Right ventricle myocardium superior (tissue), 1 donor: ENCODE measurements at regions not wholly inside any gene's neighbourhood (a gene's known extent, or its start where the extent isn't known, plus 50 kb on each side); places are given as distances from the start of the nearest gene placed in this dataset.

ENCODE experiments used
- ATAC-seq: fragments of 200-7000 bp; cut with Tn5 transposase; one replicate; pipeline ENCODE4 v1.9.1; 2020; ENCODE audit warnings: mild to moderate bottlenecking; ENCODE audit not compliant: poor library complexity
- DNase-seq: peaks from one replicate; pipeline ENCODE4 v3.0.0-alpha.2; 2020
- intact Hi-C: fragments of 100-400 bp; cut with DNase I; formaldehyde crosslinking; loops from one replicate; pipeline ENCODE4 v1.11.2; 2022
- donor health status: DM: no; HTN: yes; CAD: no; lungs with severe emphysema.

DNA sequence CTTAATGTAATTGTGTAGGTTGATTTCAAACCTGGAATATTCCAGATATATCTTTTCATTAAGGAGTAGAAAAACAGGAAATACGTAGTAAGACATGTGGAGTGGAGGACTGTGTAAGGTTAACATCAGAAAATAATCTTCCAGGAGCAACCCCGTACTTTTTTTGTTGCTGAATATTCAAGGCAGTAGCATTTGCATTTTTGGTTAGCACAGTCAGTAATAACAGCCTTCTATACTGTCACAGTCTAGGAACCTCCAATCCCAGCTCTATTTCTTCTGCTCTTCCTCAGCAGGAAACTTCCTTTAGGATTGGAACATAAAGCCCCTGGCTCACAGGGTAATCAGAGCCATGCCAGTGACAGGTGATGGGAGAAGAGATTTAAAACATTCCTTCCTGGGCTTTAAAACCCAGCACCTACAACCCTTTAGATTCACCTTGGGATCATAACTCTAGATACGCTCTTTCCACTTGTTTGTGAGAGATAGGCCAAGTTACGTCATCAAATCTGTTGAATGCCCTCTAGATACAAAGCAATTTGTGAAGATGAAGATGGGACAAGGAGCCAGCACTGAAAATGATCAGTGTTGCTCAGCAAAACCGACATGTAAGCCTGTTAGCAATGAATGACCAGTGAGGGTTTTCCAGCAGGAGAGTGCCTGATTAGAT, 248.5 kb upstream of the NPY start:
- DNase-seq (no peak), ATAC-seq (no peak)
- intact Hi-C loops: no loop called here

- no peak for DNase-seq
- intact Hi-C loops: no loop called here
- ATAC-seq: no peak
These were observed 248.0 kb upstream of the NPY start for GRCh38 chr7:24036033-24036412.

DNA sequence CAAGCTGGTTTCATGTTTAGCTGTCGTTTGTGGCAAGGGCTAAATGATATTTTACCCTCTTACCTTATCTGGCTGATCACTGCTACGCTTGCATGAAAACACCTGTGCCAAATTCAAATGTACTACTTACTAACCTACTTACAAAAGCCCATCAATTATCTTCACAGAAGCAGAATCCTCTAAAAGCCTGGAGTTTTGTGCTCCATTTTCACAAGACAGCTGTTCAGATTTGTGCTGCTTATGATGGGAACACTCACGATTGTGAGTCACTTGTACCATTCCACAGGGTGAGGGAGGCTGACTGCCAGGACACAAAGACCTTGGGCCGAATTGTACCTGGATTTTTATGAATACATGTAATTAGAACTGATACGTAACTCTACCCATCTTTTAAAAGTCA, 245.0 kb upstream of the NPY start:
- no peak for ATAC-seq
- DNase-seq: no peak
- intact Hi-C loops: no loop called here

DNA sequence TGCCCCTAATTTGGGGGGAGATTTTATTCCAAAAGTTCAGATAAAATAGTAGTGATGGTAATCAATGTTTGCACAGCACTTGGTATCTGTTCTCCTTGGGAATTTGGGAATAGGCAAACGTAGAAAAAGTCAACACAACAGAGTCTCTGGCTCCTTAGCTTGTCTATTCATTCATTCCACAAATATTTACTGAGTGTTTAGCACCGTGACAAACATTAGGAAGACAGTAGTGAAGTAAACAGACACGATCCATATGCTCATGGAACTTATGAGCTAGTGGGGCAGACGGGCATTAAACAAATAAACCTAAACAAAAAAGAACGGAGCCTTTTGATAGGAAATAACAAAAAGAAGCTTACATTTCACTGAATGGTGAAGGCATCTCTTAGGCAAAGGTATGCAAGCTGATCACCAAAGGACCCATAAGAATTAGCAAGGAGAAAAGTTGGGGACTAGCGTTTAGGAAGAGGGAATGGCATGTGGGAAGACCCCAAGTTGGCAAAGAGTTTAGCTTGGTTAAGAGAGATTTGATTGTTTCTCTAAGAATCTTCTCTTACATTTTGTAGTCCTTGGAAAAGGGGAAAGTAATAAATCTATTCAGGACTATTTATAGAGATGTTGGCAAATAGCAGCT, 243.9 kb upstream of the NPY start:
- intact Hi-C loops: no loop called here
- ATAC-seq (no peak), DNase-seq (no peak)

DNA sequence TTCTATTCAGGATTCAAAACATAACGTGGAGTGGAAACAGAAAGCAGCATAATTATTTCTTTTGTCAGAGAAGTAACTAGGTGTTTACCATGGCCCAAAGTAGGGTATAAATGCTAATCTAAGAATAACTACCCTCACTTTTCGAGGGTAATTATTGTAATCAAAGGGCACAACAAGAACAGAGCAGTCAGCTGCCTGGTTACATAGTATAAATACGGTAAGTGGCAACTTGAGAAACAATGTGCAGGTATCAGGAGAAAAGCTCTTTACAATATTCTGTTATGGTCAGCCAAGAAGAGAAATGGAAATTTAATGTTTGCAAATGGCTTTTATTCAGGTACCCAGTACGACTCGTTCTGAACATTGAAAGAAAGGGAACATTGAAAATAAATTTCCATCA, 242.0 kb upstream of the NPY start:
- ATAC-seq (no peak), DNase-seq (no peak)
- intact Hi-C loops: no loop called here

- ATAC-seq: no peak
- no peak for DNase-seq
- intact Hi-C loops: no loop called here
These were observed 234.7 kb upstream of the NPY start for GRCh38 chr7:24049296-24049695.

DNA sequence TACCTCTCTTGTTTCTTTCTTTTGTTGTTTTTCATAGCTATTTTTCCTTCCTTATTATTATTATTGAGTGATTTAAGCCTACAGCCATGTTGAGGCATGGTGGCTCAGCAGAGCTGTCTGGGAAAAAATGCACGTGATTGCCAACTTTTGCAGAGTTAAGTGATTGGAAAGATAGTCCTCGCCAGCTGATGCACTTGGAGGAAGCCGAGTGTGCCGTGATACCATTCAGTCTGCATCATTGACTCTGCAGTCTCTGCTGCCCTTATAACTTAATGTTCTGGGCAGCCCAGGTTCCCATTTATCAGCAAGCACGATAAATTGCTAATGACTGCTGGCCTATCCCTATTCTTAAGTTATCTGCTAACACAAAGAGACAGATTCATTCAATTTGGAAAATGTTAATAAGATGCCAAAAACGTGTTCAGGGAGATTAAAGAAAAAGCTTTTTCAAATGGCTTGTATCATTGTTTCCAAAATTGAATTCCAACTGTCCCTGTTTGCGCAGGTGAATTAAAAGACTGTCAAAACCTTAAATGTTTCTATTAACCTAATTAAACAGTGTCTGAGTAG, 232.9 kb upstream of the NPY start:
- DNase-seq (no peak), ATAC-seq (no peak)
- intact Hi-C loops: no loop called here

DNA sequence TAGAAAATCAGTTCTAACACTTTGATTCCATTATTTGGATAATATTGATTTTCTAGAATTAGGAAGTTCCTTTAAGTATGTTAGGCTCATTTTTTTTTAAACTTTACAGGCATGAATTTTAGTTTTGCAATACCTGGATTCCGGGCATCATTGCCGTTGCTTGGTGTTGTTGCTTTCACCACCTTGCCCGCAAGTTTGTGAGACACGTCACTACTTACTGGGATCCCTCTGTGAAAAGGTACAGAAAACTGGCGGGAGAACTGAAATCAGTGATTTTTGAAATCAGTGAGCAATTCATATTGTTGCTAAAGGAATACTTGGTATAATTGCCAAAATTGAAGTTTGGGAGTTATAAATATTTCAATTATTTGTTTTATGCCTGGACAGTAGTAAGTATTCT, 232.3 kb upstream of the NPY start:
- DNase-seq (no peak), ATAC-seq (no peak)
- intact Hi-C loops: no loop called here

- no peak for ATAC-seq
- no peak for DNase-seq
- intact Hi-C loops: no loop called here
These were observed 231.3 kb upstream of the NPY start for GRCh38 chr7:24052572-24053260.

- no peak for DNase-seq
- no peak for ATAC-seq
- intact Hi-C loops: no loop called here
These were observed 229.8 kb upstream of the NPY start for GRCh38 chr7:24054236-24054635.

DNA sequence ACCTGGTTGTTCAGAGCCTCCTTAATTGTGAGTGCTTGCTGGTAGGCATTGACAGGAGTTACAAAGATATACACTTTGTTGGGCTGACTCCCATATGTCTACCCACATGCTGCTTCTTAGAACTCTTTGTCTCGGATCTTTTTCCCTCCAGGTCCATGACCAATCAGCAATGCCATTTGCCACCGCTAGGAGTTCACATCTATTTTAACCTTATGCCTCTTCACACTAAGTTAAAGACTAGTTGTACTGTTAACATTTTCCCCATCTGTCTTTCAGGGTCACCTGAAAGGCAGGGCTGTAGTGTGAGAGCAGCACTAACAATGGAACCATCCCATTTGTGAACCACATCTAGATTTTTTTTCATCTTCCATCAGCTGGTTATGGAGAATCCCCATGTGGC, 226.7 kb upstream of the NPY start:
- ATAC-seq (no peak), DNase-seq (no peak)
- intact Hi-C loops: no loop called here

GRCh38 chr7:24058953-24059352, 225.0 kb upstream of the NPY start:
- intact Hi-C loops: no loop called here

GRCh38 chr7:24059775-24060174, 224.2 kb upstream of the NPY start:
- DNase-seq (no peak), ATAC-seq (no peak)
- intact Hi-C loops: no loop called here

More at GRCh38 chr7:24058953-24059352, 225.0 kb upstream of the NPY start:
- ATAC-seq (no peak), DNase-seq (no peak)

DNA sequence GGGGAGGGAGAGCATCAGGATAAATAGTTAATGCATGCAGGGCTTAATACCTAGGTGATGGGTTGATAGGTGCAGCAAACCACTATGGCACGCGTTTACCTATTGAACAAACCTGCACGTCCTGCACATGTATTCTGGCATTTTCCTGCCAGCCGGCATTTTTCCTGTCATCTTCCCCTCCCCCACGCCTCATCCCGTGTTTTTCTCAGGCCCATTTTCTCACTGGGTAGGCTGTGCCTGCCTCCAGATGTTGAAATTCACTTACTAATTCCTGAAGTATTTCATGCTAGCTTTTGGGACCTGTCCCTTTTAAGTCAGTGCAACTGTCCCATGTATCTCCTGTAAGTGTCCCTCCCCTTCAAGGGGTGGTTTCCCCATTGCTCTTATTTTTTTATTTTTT, 220.3 kb upstream of the NPY start:
- ATAC-seq: no peak
- intact Hi-C loops: no loop called here

GRCh38 chr7:24069751-24070150, 214.2 kb upstream of the NPY start:
- intact Hi-C loops: no loop called here
- no peak for ATAC-seq
- no peak for DNase-seq

More for the DNA sequence above, 220.3 kb upstream of the NPY start:
- DNase-seq: no peak

DNA sequence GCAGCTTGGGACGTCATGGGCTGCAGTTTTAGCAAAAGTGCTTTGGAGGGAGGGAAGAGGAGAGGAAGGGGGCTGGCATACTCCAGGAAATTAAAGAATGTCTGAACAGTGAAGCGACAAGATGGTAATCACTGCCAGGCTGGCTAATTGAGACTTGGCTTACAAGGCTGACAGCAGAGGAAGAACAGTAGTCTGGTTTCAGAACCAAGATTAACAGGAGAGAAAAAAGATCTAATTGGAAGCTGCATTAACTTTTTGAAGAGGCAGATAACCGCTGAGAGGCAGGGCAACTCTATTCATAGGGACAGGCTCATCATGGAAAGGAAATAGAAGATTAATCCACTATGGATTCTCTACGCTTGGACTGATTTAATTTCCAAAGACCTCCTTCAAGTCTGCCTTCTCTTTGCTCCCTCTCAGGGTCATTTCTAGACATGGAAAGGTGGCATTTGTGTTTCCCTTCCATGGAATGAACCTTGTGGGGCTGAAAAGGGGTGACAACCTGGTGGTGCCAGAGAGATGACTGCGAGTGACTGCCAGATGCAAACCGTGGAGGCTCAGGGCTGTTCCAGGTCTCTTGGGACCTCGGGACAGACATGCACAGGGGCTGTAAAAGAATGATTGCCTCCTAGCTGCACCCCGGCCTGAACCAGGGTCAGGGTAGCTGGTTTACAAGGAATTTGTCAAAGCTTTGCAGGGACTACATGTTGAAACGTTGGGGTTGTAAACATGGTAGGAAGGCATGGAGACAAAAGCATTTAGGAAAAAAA, 210.2 kb upstream of the NPY start:
- intact Hi-C loops: no loop called here
- no peak for DNase-seq
- ATAC-seq: no peak

DNA sequence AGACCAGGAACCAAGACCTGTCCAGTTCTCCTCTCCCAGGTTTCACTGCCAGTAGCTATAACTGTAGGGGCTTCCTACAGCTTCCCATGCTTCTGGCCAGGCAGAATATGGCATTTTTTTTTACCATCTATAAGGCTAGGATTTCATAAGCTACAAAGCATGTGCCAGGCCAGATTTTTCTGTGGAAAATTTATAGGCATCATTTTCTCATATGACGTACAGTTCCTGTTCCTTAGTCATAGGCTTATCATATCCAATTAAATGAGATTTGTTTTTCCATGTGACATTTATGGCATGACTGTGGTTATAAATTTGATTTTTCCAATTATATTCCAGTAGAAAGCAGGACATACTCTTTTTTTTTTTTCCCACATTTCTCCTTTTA, 208.6 kb upstream of the NPY start:
- DNase-seq (no peak), ATAC-seq (no peak)
- intact Hi-C loops: no loop called here

- DNase-seq (no peak), ATAC-seq (no peak)
- intact Hi-C loops: no loop called here
These were observed 201.2 kb upstream of the NPY start for GRCh38 chr7:24082826-24083225.

DNA sequence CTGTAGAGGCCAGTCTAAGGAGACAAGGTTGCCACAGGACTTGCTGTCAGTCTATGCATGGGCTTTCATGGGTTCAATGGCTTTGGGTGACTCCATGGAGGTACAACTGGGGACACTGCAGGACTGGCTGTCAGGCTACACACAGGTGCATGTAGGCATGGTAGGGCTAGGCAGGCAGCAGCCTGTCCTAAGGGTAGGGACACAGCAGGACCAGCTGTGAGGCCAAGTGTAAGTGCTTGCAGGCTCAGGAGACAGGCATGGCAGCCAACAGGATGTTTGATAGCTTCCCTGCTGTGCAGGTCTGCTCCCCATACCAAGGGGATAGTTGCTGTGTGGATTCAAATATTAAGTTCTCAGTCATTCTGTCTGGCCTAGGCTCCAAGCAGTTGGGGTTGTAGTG, 181.0 kb upstream of the NPY start:
- DNase-seq (no peak), ATAC-seq (no peak)
- intact Hi-C loops: no loop called here
